HL-60 (cell line): ENCODE measurements at regions not wholly inside any gene's neighbourhood (a gene's known extent, or its start where the extent isn't known, plus 50 kb on each side); places are given as distances from the start of the nearest gene placed in this dataset.

ENCODE experiments used
- DNase-seq, 2 experiments: peaks; one replicate each; pipeline ENCODE4 v3.0.0-alpha.2; 2010 to 2020; ENCODE audit warnings: low read depth in 1 of 2, low spot score in 1 of 2
- H3K27ac ChIP-seq: fragments of 250-450 bp; sonication (Bioruptor Pico); replicated peaks from 2 replicates; pipeline ENCODE4 v1.5.1; 2020; ENCODE audit warnings: mild to moderate bottlenecking, moderate library complexity
- H3K27me3 ChIP-seq: fragments of 250-450 bp; sonication (Bioruptor Pico); 2 replicates; pipeline ENCODE4 v1.5.1; 2021; ENCODE audit warnings: mild to moderate bottlenecking, moderate library complexity; ENCODE audit not compliant: insufficient read depth, poor library complexity, severe bottlenecking
- H3K4me3 ChIP-seq: replicated peaks from 2 replicates; pipeline ENCODE4 v1.5.1; 2011; ENCODE audit warnings: mild to moderate bottlenecking, control low read depth, low read length; ENCODE audit not compliant: insufficient read depth
- CTCF ChIP-seq: IDR thresholded peaks from one replicate; pipeline ENCODE4 v1.5.1; 2011; ENCODE audit warnings: low read length, control low read depth, inconsistent platforms; ENCODE audit not compliant: insufficient read depth
- GABPA ChIP-seq: IDR thresholded peaks from 2 replicates; pipeline ENCODE4 v1.6.1; 2012; ENCODE audit warnings: low read depth
- POLR2AphosphoS5 ChIP-seq: IDR thresholded peaks from 2 replicates; pipeline ENCODE4 v1.6.1; 2012; ENCODE audit warnings: low read depth
- REST ChIP-seq: IDR thresholded peaks from 2 replicates; pipeline ENCODE4 v1.6.1; 2012; ENCODE audit warnings: low read depth; ENCODE audit not compliant: insufficient replicate concordance
- SPI1 ChIP-seq: IDR thresholded peaks from 2 replicates; pipeline ENCODE4 v1.6.1; 2012; ENCODE audit warnings: low read depth, mild to moderate bottlenecking, borderline replicate concordance

- Histone ChIP-seq H3K27ac (no peak overlapping the region), H3K27me3 (no peaks in the 10 kb centered on the region), H3K4me3 (no peak overlapping the region)
- no peak for DNase-seq
- TF ChIP-seq REST (no peak), SPI1 (no peak)
Measured at GRCh38 chr7:45976485-45976856, 55.4 kb upstream of the IGFBP3 start.

DNA sequence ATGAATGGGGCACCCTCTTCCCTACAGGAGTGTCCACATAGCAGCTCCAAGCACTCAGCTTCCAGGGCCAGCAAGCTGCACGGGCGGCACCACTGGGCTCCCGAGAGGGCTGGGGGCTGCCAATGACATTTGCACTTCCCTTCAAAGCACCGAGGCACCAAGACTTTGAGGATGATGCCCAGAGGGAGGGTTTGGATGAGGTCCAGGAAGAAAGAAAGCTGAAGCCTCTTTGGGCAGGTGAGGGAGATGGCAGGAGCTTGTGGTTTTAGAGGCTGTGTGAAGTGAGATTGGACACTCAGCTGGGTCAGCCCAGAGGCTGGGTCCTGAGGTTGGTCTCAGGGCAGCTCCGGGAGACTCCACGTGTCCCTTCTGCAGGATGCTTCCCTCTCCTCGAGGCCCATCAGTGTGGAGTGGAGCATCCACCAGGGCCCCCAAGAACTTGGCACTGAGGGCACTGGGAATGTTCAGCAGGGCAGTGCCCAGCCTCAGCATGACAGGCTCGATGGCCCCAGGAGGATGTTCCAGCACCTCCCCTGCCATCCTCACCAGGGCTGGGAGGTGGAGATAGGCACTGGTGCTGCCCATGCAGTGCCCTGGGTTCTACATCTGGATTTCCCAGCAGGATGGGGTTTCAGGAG lies 54.9 kb upstream of the IGFBP3 start:
- no peak for DNase-seq
- no peak overlapping the region for H3K4me3 ChIP-seq
- no peaks in the 10 kb centered on the region for H3K27me3 ChIP-seq
- no peak overlapping the region for H3K27ac ChIP-seq
- no peak for TF ChIP-seq REST
- TF ChIP-seq GABPA: no peak
- no peak for TF ChIP-seq SPI1

- Histone ChIP-seq H3K4me3 (no peak overlapping the region), H3K27ac (no peak overlapping the region), H3K27me3 (no peaks in the 10 kb centered on the region)
- DNase-seq: no peak
- TF ChIP-seq POLR2AphosphoS5 (no peak), CTCF (no peak), GABPA (no peak), SPI1 (no peak), REST (no peak)
Measured at GRCh38 chr7:45975367-45975766, 54.3 kb upstream of the IGFBP3 start.

GRCh38 chr7:45974540-45975360 lies 53.7 kb upstream of the IGFBP3 start:
- H3K27ac ChIP-seq: no peak overlapping the region
- H3K4me3 ChIP-seq: no peak overlapping the region
- no peak for DNase-seq
- H3K27me3 ChIP-seq: no peaks in the 10 kb centered on the region
- TF ChIP-seq POLR2AphosphoS5 (no peak), CTCF (no peak), SPI1 (no peak), REST (no peak), GABPA (no peak)
